CD4-positive, alpha-beta T cell treated with Interleukin-4 for 4 hours (primary cell): ENCODE measurements at regions not wholly inside any gene's neighbourhood (a gene's known extent, or its start where the extent isn't known, plus 50 kb on each side); places are given as distances from the start of the nearest gene placed in this dataset.
A peak's percentile ranks its signal among the peaks of the same experiment; 100 is the strongest.
"Not testable (repeated sequence)": the region's sequence is repeated elsewhere in the genome, so short reads cannot be mapped to it uniquely, and the experiment has no call there.

Experiments used
- DNase-seq: peaks from one replicate; pipeline ENCODE4 v3.0.0-alpha.2; 2020

- no peak for DNase-seq
Measured at GRCh38 chr3:11739706-11740105, 96.0 kb upstream of the VGLL4 start.

DNA sequence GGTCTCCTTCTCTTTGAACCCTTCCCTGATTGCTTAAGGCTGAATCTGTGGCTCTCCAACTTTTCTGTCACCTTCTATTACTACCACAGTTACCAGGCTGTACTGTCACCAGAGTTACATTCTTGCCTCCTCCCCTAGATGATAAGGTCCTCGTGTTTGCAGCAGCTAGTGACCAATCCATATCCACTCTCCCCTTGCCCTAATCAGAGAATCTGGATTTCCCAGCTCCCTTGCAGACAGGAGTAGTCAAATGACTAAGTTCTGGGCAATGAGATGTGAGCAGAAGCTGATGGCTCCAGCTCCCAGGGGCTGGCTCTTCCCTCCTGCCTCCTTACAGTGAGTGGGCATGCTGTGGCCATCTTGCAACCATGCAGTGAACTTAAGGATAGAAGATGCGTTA lies 95.4 kb upstream of the VGLL4 start:
- no peak for DNase-seq

- DNase-seq = no peak
Measured at GRCh38 chr3:11737742-11738141, 94.0 kb upstream of the VGLL4 start.

DNA sequence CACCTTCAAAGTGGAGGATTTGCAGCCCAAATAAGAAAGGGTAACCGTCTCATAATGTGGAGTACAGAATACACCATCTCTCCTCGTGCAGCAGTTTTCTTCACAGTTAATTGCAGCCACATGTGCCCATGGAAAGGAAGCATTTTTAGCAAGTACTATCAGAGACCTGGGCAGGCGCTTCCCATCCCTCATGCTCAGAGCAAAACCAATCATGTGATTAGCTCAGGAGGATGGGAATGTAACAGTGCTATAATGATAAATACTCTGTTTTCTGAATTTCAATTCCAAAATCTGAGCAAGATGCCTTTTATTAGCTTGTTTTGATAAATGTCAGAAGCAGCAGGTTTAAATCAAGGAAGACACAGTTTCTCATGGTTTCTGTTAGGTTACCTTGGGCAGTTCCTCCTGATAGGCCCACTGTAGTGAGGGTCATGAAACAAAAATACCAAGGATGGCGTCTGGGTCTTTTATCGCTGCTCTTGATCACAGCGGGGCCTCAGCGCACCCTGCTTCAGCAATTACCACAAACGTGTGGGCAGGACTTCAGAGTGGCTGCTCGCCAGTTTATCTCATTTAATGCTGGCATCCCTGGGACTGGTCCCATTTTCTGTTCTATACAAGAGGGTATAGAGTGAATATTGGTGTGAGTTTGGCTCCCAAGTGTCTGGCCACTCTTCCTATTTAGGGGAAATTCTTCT lies 92.6 kb upstream of the VGLL4 start:
- no peak for DNase-seq

DNA sequence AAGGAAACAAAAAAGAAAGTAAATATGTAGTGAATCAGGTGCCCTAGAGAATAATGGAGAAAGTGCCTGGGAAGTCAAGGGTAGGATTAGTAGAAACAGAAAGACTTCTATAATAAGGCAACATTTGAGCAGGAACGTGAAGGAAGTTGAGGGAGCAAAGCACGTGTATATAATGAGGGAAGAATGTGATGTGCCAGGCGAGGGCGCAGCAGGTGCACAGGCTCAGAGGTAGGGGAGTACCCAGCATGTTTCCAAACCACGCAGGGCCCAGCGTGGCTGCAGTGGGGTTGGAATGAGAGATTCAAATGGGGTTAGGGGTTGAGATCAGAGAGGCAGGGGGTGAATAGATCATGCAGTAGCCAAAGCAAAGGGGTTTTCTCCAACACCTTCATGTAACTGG lies 91.9 kb upstream of the VGLL4 start:
- DNase-seq = no peak

DNA sequence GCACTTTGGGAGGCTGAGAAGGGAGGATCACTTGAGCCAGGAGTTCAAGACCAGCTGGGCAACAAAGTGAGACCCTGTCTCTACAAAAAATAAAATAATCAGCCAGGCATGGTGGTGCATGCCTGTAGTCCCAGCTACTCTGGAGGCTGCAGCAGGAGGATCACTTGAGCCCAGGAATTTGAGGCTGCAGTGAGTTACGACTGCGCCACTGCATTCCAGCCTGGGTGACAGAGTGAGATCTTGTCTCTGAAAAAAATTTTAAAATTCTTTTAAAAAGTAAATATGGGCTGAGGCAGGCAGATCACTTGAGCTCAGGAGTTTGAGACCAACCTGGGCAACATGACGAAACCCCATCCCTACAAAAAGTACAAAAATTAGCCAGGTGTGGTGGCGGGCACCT lies 91.4 kb upstream of the VGLL4 start:
- not testable (repeated sequence) for DNase-seq

DNA sequence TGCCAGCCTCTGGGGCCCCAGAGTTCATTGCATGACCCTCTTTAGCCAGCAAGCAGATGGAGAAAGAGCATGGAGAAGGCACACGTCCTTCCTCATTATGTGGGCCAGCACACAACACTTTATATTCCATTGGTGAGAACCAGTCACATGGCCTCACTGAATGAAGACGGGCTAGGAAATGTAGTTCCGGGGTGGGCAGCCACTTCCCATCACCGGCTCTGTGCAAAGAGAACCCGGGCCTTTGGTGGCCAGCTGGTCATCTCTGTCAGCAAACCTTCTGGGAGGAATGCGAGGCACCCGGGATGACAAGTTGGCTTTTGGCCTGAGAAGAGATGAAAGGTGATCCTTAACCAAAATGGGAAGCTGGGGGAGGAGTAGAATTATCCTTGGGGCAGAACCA lies 90.2 kb upstream of the VGLL4 start:
- DNase-seq = no peak

DNA sequence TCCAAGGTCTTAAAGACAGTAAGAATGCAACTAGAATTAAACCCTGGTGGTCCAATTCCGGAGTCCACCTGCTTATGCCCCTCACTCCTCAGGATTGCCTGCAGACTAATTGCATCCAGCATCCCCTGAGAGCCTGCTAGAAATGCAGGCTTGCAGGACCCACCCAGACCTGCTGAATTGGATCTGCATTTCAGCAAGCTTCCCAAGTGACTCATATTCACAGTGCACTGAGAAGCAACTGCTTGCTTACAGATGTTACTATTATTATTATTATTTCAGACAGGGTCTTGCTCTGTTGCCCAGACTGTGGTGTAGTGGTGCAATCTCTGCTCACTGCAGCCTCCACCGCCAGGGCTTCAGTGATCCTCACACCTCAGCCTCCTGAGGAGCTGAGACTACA lies 83.5 kb upstream of the VGLL4 start:
- DNase-seq = no peak

DNA sequence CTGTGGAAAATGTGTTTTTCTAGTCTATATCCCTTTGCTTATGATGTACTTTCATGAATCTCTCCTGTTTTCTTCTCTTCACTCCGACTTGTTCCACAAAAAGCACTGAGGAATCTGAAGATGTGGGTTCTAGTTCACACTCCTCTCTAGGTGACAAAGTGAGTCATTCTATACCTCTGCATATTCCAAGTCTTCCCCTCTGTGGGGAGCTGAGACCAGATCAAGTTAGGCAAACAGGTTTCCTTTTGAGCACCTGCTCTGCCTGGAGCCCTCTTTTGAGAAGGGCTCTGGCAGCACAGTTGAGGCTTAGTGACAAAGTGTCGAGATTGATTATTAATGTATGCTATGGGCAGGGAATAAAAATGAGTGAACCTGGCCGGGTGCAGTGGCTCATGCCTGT lies 82.4 kb upstream of the VGLL4 start:
- no peak for DNase-seq

DNA sequence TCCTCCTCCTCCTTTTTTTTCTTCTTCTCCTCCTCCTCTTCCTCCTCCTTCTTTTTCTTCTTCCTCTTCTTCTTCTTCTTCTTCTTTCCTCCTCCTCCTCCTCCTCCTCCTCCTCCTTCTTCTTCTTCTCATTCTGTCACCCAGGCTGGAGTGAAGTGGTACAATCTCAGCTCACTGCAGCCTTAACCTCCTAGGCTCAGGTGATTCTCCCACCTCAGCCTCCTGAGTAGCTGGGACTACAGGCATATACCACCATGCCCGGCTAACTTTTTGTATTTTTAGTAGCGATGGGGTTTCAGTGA lies 81.6 kb upstream of the VGLL4 start:
- DNase-seq = not testable (repeated sequence)

- DNase-seq = no peak
Measured at GRCh38 chr3:11724615-11725339, 81.1 kb upstream of the VGLL4 start.

GRCh38 chr3:11721479-11721878 lies 77.8 kb upstream of the VGLL4 start:
- DNase-seq = no peak

DNA sequence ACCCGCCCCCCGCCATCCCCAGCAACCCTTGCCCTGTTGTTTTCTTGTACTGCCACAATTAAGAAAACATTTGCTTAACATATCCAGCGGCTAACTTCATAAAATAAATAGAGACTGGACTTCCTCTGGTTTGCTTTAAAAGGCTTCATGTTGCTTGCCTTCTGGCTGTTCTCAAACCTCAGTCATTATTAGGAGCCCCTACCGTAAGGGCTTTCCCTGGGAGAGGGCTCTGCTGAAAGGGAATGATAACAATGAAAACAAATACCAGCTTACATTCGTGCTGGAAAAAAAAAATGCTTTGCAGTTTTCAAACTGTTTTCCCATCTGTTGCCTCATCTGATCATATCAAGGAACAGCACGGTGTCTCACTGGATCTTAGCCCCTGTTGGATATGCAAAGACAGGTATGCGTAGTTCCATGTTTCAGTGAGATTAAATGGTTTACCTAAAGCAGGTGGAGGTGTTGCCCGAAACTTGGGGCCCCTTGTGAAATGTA lies 77.2 kb upstream of the VGLL4 start:
- DNase-seq = no peak

DNA sequence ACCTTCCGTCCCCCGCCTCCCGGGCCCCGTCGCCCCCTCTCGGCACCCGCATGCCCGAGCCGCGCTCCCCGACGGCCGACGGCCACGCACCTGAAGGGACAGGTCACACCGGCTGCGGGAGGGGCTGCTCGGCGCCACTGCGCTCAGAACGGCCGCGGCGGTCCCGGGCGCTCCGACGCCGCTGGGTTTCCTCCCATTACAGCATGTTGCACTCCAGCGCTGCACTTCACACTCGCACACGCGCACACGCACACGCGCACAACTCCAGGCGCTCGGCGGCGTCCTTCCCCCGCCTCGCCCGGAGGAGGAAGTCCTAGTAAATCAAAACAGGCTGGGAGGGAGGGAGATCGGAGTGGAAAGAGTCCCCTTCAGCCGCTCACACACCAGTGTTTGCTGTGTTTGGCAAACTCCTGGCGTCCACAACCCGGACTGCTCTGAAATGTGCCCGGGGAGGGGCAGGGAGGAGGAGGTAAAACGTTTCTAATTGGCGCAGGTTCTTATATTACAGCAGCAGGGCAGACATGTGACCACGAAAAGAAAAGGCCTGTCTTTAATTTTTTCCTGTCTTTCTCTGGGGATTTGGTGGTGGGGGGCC lies 76.7 kb upstream of the VGLL4 start:
- peak; percentile 43 for DNase-seq

GRCh38 chr3:11719406-11720303 lies 75.9 kb upstream of the VGLL4 start:
- DNase-seq = peak; percentile 78

DNA sequence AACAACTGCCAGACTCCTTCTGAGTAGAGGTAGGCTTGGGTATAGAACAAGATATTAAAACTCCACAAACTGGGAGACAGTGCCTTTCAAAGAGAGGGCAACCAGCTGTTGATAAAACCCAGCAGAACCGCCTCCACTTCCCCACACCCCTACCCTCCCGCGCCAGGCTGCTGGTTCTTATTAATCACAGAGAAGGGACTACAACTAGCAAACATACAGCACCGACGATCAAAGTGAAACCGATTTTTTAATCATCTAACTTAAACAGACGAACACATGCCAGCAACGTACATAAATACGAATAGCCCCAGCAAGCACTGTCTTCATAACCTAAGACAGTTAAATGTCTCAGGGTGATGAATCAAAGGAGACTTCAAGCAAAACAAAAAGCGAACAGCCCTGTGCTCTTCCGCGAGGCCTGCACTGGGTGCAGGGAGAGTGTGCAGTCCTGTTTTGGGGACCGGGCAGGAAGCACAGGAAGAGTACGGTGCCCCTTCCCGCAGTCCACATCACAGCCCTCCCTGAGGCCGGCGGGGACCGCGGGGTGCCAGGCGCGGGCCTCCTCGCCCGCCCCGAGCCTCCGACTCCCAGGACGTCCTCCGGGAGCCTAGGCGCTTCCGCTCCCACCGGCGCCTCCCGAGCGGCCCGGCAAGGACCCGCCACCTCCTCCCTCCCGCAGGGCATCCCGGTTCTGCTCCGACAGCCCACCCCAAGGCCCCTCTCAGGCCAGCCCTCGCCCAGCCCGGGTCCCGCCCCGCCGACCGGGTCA lies 75.1 kb upstream of the VGLL4 start:
- DNase-seq = peak; percentile 40

GRCh38 chr3:11717768-11718636 lies 74.3 kb upstream of the VGLL4 start:
- DNase-seq = no peak

DNA sequence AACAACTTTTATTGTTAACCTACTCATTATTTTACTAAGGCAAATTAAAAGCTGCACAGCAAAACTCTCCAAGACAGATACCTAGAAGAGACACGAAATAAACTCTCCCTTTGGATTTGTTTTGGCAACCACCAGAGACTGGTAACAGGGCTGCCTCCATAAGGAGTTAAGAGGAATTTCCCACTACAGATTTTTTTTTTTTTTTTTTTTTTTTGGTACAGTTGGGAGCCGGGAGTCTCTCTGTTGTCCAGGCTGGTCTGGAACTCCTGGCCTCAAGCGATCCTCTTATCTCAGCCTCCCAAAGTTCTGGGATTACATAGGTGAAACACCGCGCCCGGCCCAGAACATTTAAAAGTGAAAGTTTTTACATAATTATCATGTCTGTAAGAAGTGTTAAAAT lies 73.6 kb upstream of the VGLL4 start:
- no peak for DNase-seq

- no peak for DNase-seq
Measured at GRCh38 chr3:11716573-11717290, 73.0 kb upstream of the VGLL4 start.

- DNase-seq = no peak
Measured at GRCh38 chr3:11713171-11713570, 69.5 kb upstream of the VGLL4 start.

DNA sequence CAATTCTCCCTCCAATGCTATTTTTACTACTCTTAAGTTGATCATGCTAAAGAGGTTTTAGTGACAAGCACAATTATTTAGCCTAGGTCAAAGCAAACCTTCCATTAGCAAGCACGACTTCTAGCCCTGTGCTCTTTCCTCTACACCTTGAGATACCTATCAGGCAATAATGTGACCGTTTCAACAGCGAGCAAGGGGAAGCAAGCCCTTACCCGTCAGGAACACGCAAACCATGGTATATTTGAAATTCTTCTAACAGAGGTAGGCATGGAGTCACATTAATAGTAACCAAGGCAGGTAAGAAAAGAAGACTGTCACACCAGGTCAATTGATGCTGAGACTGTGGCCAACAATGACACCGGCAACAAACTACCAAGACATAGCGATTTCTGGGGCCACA lies 68.9 kb upstream of the VGLL4 start:
- DNase-seq = no peak
